ENCODE measurements at regions not wholly inside any gene's neighbourhood (a gene's known extent, or its start where the extent isn't known, plus 50 kb on each side); places are given as distances from the start of the nearest gene placed in this dataset.

DNA sequence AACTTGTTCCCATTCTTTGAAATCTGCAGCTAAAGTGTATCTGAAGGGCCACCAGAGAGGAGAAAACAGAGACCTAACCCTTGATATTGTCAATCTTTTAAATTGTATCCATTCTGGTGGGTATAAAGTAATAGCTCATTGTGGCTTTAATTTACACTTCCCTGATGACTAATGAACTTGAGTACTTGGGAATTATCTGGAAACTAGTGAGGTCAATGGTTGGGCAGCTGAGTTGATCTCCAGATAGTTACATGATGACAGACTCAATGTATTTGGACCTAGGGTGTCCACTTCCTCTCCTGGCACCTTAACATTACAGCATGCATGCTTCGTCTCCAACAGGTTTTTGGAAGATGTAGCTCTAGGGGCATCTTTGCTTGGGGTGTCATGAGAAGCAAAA is 195.2 kb downstream of the PDCD6IP start:
- peaks cover 0 to 12% (median 0%) of the 10 kb centered on the region in 4 donors for H3K9me3 ChIP-seq
- no peak for DNase-seq (ENCODE audit: low spot score in 2 of 2)
- H3K27me3 ChIP-seq, result no peaks in the 10 kb centered on the region
- H3K4me3 ChIP-seq, result no peak overlapping the region
- no peaks in the 10 kb centered on the region for H3K36me3 ChIP-seq
- no peak overlapping the region for H3K27ac ChIP-seq
- TF ChIP-seq, protein P1, sequence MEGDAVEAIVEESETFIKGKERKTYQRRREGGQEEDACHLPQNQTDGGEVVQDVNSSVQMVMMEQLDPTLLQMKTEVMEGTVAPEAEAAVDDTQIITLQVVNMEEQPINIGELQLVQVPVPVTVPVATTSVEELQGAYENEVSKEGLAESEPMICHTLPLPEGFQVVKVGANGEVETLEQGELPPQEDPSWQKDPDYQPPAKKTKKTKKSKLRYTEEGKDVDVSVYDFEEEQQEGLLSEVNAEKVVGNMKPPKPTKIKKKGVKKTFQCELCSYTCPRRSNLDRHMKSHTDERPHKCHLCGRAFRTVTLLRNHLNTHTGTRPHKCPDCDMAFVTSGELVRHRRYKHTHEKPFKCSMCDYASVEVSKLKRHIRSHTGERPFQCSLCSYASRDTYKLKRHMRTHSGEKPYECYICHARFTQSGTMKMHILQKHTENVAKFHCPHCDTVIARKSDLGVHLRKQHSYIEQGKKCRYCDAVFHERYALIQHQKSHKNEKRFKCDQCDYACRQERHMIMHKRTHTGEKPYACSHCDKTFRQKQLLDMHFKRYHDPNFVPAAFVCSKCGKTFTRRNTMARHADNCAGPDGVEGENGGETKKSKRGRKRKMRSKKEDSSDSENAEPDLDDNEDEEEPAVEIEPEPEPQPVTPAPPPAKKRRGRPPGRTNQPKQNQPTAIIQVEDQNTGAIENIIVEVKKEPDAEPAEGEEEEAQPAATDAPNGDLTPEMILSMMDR (IDR thresholded peaks at IDR 0.05), result no peak
- TF ChIP-seq EP300 (IDR thresholded peaks at IDR 0.05) (no peak), POLR2A (IDR thresholded peaks at IDR 0.05) (no peak)
- 88 to 96% methylated on average over 1 of the region's 1 CpG for WGBS, 2 donors
- no peaks in the 10 kb centered on the region for H3K4me1 ChIP-seq

DNA sequence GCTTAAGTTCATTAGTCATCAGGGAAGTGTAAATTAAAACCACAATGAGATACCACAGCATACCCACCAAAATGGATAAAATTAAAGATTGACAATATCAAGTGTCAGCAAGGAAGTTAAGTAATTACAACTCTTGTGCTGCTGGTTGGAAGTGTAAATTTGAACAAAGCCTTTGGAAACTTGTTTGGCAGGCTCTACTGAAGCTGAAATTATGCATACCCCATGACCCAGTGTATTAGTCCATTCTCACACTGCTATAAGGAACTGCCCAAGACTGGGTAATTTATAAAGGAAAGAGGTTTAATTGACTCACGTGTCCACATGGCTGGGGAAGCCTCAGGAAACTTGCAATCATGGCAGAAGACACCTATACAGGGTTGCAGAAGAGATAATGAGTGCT is 196.1 kb downstream of the PDCD6IP start:
- DNase-seq (ENCODE audit: low spot score in 2 of 2), result no peak
- TF ChIP-seq EP300 (IDR thresholded peaks at IDR 0.05) (no peak), POLR2A (IDR thresholded peaks at IDR 0.05) (no peak)
- TF ChIP-seq, protein P1 (IDR thresholded peaks at IDR 0.05), result no peak
- H3K27ac ChIP-seq, result no peak overlapping the region
- WGBS, 2 donors, result 0% methylated on average over 1 of the region's 1 CpG
- H3K9me3 ChIP-seq, result peaks cover 0 to 12% (median 0%) of the 10 kb centered on the region in 4 donors
- no peaks in the 10 kb centered on the region for H3K4me1 ChIP-seq
- no peaks in the 10 kb centered on the region for H3K36me3 ChIP-seq
- H3K4me3 ChIP-seq, result no peak overlapping the region
- no peaks in the 10 kb centered on the region for H3K27me3 ChIP-seq

DNA sequence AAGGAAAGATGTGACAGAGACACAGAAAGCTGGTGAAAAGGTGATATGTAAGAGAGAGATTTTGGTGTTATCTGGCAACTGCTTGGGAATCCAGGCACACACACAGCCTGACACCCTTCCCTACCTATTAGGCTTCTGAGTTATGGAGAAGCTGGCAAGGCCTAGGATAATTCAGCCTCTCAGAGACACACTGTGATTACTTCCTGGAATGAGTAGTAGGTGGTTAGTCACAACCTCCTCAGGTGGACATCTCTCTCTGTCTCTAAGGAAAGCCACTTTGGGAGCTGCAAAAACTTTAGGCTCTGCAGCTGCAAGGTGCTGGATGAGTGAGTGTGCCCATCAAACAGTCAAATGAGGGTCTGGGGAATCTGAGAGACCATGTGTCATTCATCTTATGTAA is 201.9 kb downstream of the PDCD6IP start:
- Histone ChIP-seq H3K27me3 (no peaks in the 10 kb centered on the region), H3K4me3 (no peak overlapping the region), H3K9me3 (peaks cover 0 to 12% (median 0%) of the 10 kb centered on the region in 4 donors), H3K4me1 (no peaks in the 10 kb centered on the region), H3K36me3 (no peaks in the 10 kb centered on the region), H3K27ac (no peak overlapping the region)
- no peak for TF ChIP-seq POLR2A (IDR thresholded peaks at IDR 0.05)
- TF ChIP-seq, protein P1 (IDR thresholded peaks at IDR 0.05), result no peak
- no peak for TF ChIP-seq EP300 (IDR thresholded peaks at IDR 0.05)
- no peak for DNase-seq (ENCODE audit: low spot score in 2 of 2)

DNA sequence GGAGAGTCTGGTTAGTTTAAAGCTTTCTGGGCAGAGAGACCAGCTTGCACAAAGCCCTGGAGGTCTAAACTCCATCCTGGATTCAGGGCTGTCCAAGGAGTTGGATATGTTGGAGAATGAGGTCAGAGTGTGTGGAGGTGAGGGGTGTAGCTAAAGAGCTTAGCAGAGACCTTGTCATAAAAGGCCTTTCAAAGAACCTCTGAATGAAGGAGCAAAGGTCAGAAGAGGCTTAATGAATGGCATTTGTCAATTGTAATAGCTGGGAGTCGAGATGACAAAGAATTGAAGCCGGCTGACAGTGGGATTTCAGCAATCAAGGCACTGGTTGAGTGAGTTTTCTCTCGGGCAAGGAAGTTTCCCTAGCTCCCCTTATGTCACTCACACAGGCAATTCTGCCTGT is 202.6 kb downstream of the PDCD6IP start:
- Histone ChIP-seq H3K9me3 (peaks cover 0 to 5% (median 0%) of the 10 kb centered on the region in 4 donors), H3K4me3 (no peak overlapping the region), H3K36me3 (no peaks in the 10 kb centered on the region), H3K27me3 (no peaks in the 10 kb centered on the region), H3K27ac (no peak overlapping the region), H3K4me1 (no peaks in the 10 kb centered on the region)
- WGBS, 2 donors, result 32 to 44% methylated on average over 3 of the region's 3 CpGs
- DNase-seq (ENCODE audit: low spot score in 2 of 2), result no peak
- TF ChIP-seq EP300 (IDR thresholded peaks at IDR 0.05), result no peak

DNA sequence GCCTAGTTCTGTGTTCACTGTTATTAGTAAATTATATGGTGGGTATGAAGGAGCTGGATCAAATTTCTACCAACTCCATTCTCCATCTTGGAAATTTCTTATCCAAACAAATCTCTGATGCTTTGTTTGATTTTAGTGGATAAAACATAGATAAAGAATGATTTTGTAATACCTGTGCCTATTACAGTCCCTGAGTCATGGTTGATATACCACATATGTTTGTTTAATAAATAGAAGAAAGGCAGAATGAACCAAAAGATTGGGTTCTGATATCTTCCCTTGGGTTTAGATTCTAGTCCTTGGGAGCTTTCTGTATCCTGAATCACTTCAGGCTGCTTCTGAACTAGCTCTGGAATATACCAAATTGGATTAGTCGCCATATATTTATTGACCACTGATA is 203.6 kb downstream of the PDCD6IP start:
- TF ChIP-seq, protein P1 (IDR thresholded peaks at IDR 0.05), result no peak
- TF ChIP-seq POLR2A (IDR thresholded peaks at IDR 0.05) (no peak), EP300 (IDR thresholded peaks at IDR 0.05) (no peak)
- Histone ChIP-seq H3K9me3 (peaks cover 0 to 2% (median 0%) of the 10 kb centered on the region in 4 donors), H3K27ac (no peak overlapping the region), H3K27me3 (no peaks in the 10 kb centered on the region), H3K4me3 (no peak overlapping the region), H3K4me1 (no peaks in the 10 kb centered on the region), H3K36me3 (no peaks in the 10 kb centered on the region)
- DNase-seq (ENCODE audit: low spot score in 2 of 2), result no peak
- WGBS, 2 donors, result 100% methylated on average over 1 of the region's 1 CpG

DNA sequence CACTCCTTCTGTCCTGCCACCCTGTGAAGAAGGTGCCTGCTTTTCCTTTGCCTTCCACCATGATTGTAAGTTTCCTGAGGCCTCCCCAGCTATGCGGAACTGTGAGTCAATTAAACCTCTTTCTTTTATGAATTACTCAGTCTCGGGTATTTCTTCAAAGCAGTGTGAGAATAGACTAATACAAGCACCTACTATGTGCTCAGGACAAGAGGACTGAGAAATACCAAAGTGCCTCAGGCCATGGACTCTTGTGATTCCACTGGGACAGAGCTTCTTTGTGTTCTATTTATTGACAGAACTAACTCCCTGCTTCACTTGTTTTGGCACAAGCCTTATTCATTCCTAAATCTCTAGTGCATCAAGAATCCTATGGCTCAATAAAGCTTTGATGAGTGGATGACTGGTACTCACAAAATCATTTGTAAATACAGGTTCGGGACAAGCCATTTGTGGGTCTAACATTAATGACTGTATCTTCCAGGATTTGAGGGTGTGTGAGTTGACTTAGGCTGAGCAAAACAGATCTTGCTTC is 204.2 kb downstream of the PDCD6IP start:
- DNase-seq (ENCODE audit: low spot score in 2 of 2), result no peak
- WGBS, 2 donors, result 40 to 45% methylated on average over 3 of the region's 3 CpGs
- H3K36me3 ChIP-seq, result no peaks in the 10 kb centered on the region
- H3K4me1 ChIP-seq, result no peaks in the 10 kb centered on the region
- H3K4me3 ChIP-seq, result no peak overlapping the region
- H3K27ac ChIP-seq, result no peak overlapping the region
- no peaks in the 10 kb centered on the region for H3K9me3 ChIP-seq
- no peaks in the 10 kb centered on the region for H3K27me3 ChIP-seq
- TF ChIP-seq POLR2A (IDR thresholded peaks at IDR 0.05) (no peak), EP300 (IDR thresholded peaks at IDR 0.05) (no peak)
- TF ChIP-seq, protein P1 (IDR thresholded peaks at IDR 0.05), result no peak

All from tibial nerve (tissue), 4 donors.